GM08714 (cell line): ENCODE measurements at regions not wholly inside any gene's neighbourhood (a gene's known extent, or its start where the extent isn't known, plus 50 kb on each side); places are given as distances from the start of the nearest gene placed in this dataset.

ENCODE experiments used
- H3K4me3 ChIP-seq: fragments of 200-500 bp; sonication (Bioruptor generic); 2 replicates; pipeline ENCODE4 v1.5.1; 2014; ENCODE audit warnings: mild to moderate bottlenecking, low read length, inconsistent platforms
- ZNF274 ChIP-seq: IDR thresholded peaks from 2 replicates; pipeline ENCODE4 v1.6.1; 2012; ENCODE audit warnings: mild to moderate bottlenecking, low read depth, low read length

- no peak for TF ChIP-seq ZNF274
Observed at GRCh38 chrX:724256-724655, 93.7 kb downstream of the SHOX start.

GRCh38 chrX:723781-724180 lies 93.2 kb downstream of the SHOX start:
- no peak for TF ChIP-seq ZNF274

More at GRCh38 chrX:724256-724655, 93.7 kb downstream of the SHOX start:
- H3K4me3 ChIP-seq: no peak overlapping the region

GRCh38 chrX:721354-721753 lies 90.8 kb downstream of the SHOX start:
- no peak for TF ChIP-seq ZNF274
- H3K4me3 ChIP-seq: no peak overlapping the region

More at GRCh38 chrX:723781-724180, 93.2 kb downstream of the SHOX start:
- no peak overlapping the region for H3K4me3 ChIP-seq

GRCh38 chrX:720825-721224 lies 90.2 kb downstream of the SHOX start:
- no peak overlapping the region for H3K4me3 ChIP-seq
- TF ChIP-seq ZNF274: no peak

GRCh38 chrX:720250-720649 lies 89.7 kb downstream of the SHOX start:
- H3K4me3 ChIP-seq: no peak overlapping the region
- no peak for TF ChIP-seq ZNF274

GRCh38 chrX:716136-716535 lies 85.5 kb downstream of the SHOX start:
- no peak for TF ChIP-seq ZNF274
- no peak overlapping the region for H3K4me3 ChIP-seq

GRCh38 chrX:714131-714530 lies 83.5 kb downstream of the SHOX start:
- no peak overlapping the region for H3K4me3 ChIP-seq
- no peak for TF ChIP-seq ZNF274
